ENCODE measurements at regions not wholly inside any gene's neighbourhood (a gene's known extent, or its start where the extent isn't known, plus 50 kb on each side); places are given as distances from the start of the nearest gene placed in this dataset.

- Mint-ChIP-seq H3K27me3 (no peaks in the 10 kb centered on the region), H3K4me3 (no peak overlapping the region), H3K27ac (no peak overlapping the region), H3K9me3 (peaks cover 11% of the 10 kb centered on the region), H3K36me3 (ENCODE audit: low read depth) (no peaks in the 10 kb centered on the region), H3K4me1 (ENCODE audit: low read depth) (no peaks in the 10 kb centered on the region)
- TF ChIP-seq CTCF (IDR thresholded peaks at IDR 0.05): no peak
- CTCF ChIA-PET: no interaction called here
- no peak for ATAC-seq
- no peak for DNase-seq
- intact Hi-C loops (cut with micrococcal nuclease): no loop called here
- POLR2A ChIA-PET: interaction anchor here (0.6 kb wide), 1 partner anchor 51 kb away, joined by 3 read pairs; no protein-coding TSS in a partner anchor
These were observed 192.2 kb upstream of the MME start for GRCh38 chr3:154887869-154888268.

GRCh38 chr3:154886437-154886836 is 193.7 kb upstream of the MME start:
- H3K36me3 Mint-ChIP-seq (ENCODE audit: low read depth): no peaks in the 10 kb centered on the region
- H3K27me3 Mint-ChIP-seq: no peaks in the 10 kb centered on the region
- ATAC-seq (no peak), DNase-seq (no peak)
- ChIA-PET POLR2A (interaction anchor here (0.6 kb wide), 1 partner anchor 422 kb away, joined by 3 read pairs; no protein-coding TSS in a partner anchor), CTCF (no interaction called here)
- peaks cover 11% of the 10 kb centered on the region for H3K9me3 Mint-ChIP-seq
- no peaks in the 10 kb centered on the region for H3K4me1 Mint-ChIP-seq (ENCODE audit: low read depth)
- TF ChIP-seq CTCF (IDR thresholded peaks at IDR 0.05): no peak
- H3K27ac Mint-ChIP-seq: no peak overlapping the region
- no peak overlapping the region for H3K4me3 Mint-ChIP-seq
- intact Hi-C loops (cut with micrococcal nuclease): no loop called here

GRCh38 chr3:154885418-154885817 is 194.7 kb upstream of the MME start:
- no peak for ATAC-seq
- Mint-ChIP-seq H3K9me3 (peaks cover 11% of the 10 kb centered on the region), H3K4me3 (no peak overlapping the region), H3K36me3 (ENCODE audit: low read depth) (no peaks in the 10 kb centered on the region), H3K27me3 (no peaks in the 10 kb centered on the region), H3K27ac (no peak overlapping the region), H3K4me1 (ENCODE audit: low read depth) (no peaks in the 10 kb centered on the region)
- intact Hi-C loops (cut with micrococcal nuclease): no loop called here
- POLR2A ChIA-PET: no interaction called here
- no peak for TF ChIP-seq CTCF (IDR thresholded peaks at IDR 0.05)
- CTCF ChIA-PET: no interaction called here
- no peak for DNase-seq

GRCh38 chr3:154884952-154885351 is 195.2 kb upstream of the MME start:
- ChIA-PET CTCF (no interaction called here), POLR2A (no interaction called here)
- DNase-seq: no peak
- intact Hi-C loops (cut with micrococcal nuclease): no loop called here
- no peaks in the 10 kb centered on the region for H3K36me3 Mint-ChIP-seq (ENCODE audit: low read depth)
- H3K27ac Mint-ChIP-seq: no peak overlapping the region
- no peaks in the 10 kb centered on the region for H3K4me1 Mint-ChIP-seq (ENCODE audit: low read depth)
- TF ChIP-seq CTCF (IDR thresholded peaks at IDR 0.05): no peak
- no peak for ATAC-seq
- no peaks in the 10 kb centered on the region for H3K27me3 Mint-ChIP-seq
- H3K4me3 Mint-ChIP-seq: no peak overlapping the region
- peaks cover 11% of the 10 kb centered on the region for H3K9me3 Mint-ChIP-seq

GRCh38 chr3:154875142-154875541 is 205.0 kb upstream of the MME start:
- intact Hi-C loops (cut with micrococcal nuclease): no loop called here
- H3K27me3 Mint-ChIP-seq: no peaks in the 10 kb centered on the region
- no peak overlapping the region for H3K27ac Mint-ChIP-seq
- H3K4me1 Mint-ChIP-seq (ENCODE audit: low read depth): no peaks in the 10 kb centered on the region
- TF ChIP-seq CTCF (IDR thresholded peaks at IDR 0.05): no peak
- ATAC-seq (no peak), DNase-seq (no peak)
- POLR2A ChIA-PET: no interaction called here
- peaks cover 9% of the 10 kb centered on the region for H3K9me3 Mint-ChIP-seq
- CTCF ChIA-PET: no interaction called here
- no peak overlapping the region for H3K4me3 Mint-ChIP-seq
- H3K36me3 Mint-ChIP-seq (ENCODE audit: low read depth): no peaks in the 10 kb centered on the region

All from activated CD8-positive, alpha-beta T cell treated with anti-CD3 and anti-CD28 coated beads for 36 hours (primary cell).